Breast epithelium (tissue), 4 donors: ENCODE measurements at regions not wholly inside any gene's neighbourhood (a gene's known extent, or its start where the extent isn't known, plus 50 kb on each side); places are given as distances from the start of the nearest gene placed in this dataset.

ENCODE experiments used
- DNase-seq, 2 donors: peaks; one replicate each; pipeline ENCODE4 v3.0.0-alpha.2; 2019; ENCODE audit warnings: low spot score in 2 of 2
- H3K27ac ChIP-seq, 2 donors: fragments of 200-600 bp; sonication (generic) in 1 of 2; one replicate each; pipeline ENCODE4 v1.5.1; 2016 to 2019; ENCODE audit warnings: mild to moderate bottlenecking in 1 of 2
- H3K27me3 ChIP-seq, 2 donors: fragments of 200-600 bp; sonication (generic) in 1 of 2; one replicate each; pipeline versions ENCODE4 v1.5.1 to v1.6.0; 2017 to 2019; ENCODE audit warnings: control low read depth in 1 of 2, mild to moderate bottlenecking in 1 of 2
- H3K36me3 ChIP-seq: fragments of 200-600 bp; one replicate; pipeline ENCODE4 v1.5.1; 2019
- H3K4me1 ChIP-seq, 2 donors: fragments of 200-600 bp; sonication (generic); one replicate each; pipeline ENCODE4 v1.5.1; 2016 to 2019; ENCODE audit warnings: control low read depth in 1 of 2
- H3K4me3 ChIP-seq, 3 donors: fragments of 200-600 bp; sonication (generic); 1 replicate in 2 of 3; 2 replicates in 1 of 3; pipeline ENCODE4 v1.5.1; 2016 to 2019; ENCODE audit warnings: mild to moderate bottlenecking in 3 of 3, moderate library complexity in 2 of 3
- H3K9me3 ChIP-seq, 2 donors: fragments of 200-600 bp; sonication (generic) in 1 of 2; one replicate each; pipeline ENCODE4 v1.5.1; 2016 to 2019; ENCODE audit warnings: control low read depth in 1 of 2
- CTCF ChIP-seq, 3 donors: fragments of 450-650 bp; IDR thresholded peaks; one replicate each; pipeline ENCODE4 v1.5.1; 2016 to 2017; ENCODE audit warnings: antibody characterized with exemption in 3 of 3, mild to moderate bottlenecking in 3 of 3, moderate library complexity in 3 of 3
- POLR2A ChIP-seq: fragments of 450-650 bp; IDR thresholded peaks from one replicate; pipeline ENCODE4 v1.6.1; 2016; ENCODE audit warnings: antibody characterized with exemption, mild to moderate bottlenecking, moderate library complexity
- POLR2AphosphoS5 ChIP-seq, 3 donors: sonication (generic); formaldehyde crosslinking; IDR thresholded peaks; one replicate each; pipeline ENCODE4 v1.6.1; 2017; ENCODE audit warnings: antibody characterized with exemption in 3 of 3
- intact Hi-C: fragments of 100-400 bp; cut with DNase I; formaldehyde crosslinking; loops from one replicate; pipeline ENCODE4 v1.15.1; 2023; ENCODE audit warnings: low total_unique reads

GRCh38 chr4:54946741-54947140, 178.7 kb downstream of the KDR start:
- Histone ChIP-seq H3K9me3 (peaks cover 0 to 3% of the 10 kb centered on the region in 2 donors), H3K27me3 (no peaks in the 10 kb centered on the region), H3K27ac (no peak overlapping the region), H3K4me1 (no peaks in the 10 kb centered on the region), H3K36me3 (no peaks in the 10 kb centered on the region), H3K4me3 (no peak overlapping the region)
- no peak for DNase-seq
- TF ChIP-seq CTCF (IDR thresholded peaks at IDR 0.05) (no peak), POLR2A (no peak), POLR2AphosphoS5 (IDR thresholded peaks at IDR 0.05) (no peak)
- intact Hi-C loops: no loop called here

GRCh38 chr4:54945838-54946237, 179.6 kb downstream of the KDR start:
- DNase-seq: no peak
- no peaks in the 10 kb centered on the region for H3K4me1 ChIP-seq
- intact Hi-C loops: no loop called here
- no peaks in the 10 kb centered on the region for H3K27me3 ChIP-seq
- H3K36me3 ChIP-seq: no peaks in the 10 kb centered on the region
- no peak overlapping the region for H3K27ac ChIP-seq
- H3K9me3 ChIP-seq: no peaks in the 10 kb centered on the region
- H3K4me3 ChIP-seq: no peak overlapping the region
- TF ChIP-seq POLR2AphosphoS5 (IDR thresholded peaks at IDR 0.05) (no peak), CTCF (IDR thresholded peaks at IDR 0.05) (no peak), POLR2A (no peak)

- Histone ChIP-seq H3K27me3 (no peaks in the 10 kb centered on the region), H3K36me3 (no peaks in the 10 kb centered on the region), H3K4me1 (no peaks in the 10 kb centered on the region), H3K9me3 (no peaks in the 10 kb centered on the region), H3K4me3 (no peak overlapping the region), H3K27ac (no peak overlapping the region)
- DNase-seq: no peak
- TF ChIP-seq CTCF (IDR thresholded peaks at IDR 0.05) (no peak), POLR2A (no peak), POLR2AphosphoS5 (IDR thresholded peaks at IDR 0.05) (no peak)
- intact Hi-C loops: loop anchor here (5.0 kb wide), 1 partner anchor 1220 kb away; no protein-coding TSS in a partner anchor
Measured at GRCh38 chr4:54942721-54943120, 182.7 kb downstream of the KDR start.

- no peak for TF ChIP-seq POLR2AphosphoS5 (IDR thresholded peaks at IDR 0.05)
- no peak for TF ChIP-seq POLR2A
- no peak for TF ChIP-seq CTCF (IDR thresholded peaks at IDR 0.05)
- no peaks in the 10 kb centered on the region for H3K27me3 ChIP-seq
- no peak for DNase-seq
Measured at GRCh38 chr4:54941994-54942552, 183.3 kb downstream of the KDR start.

GRCh38 chr4:54940996-54941865, 184.2 kb downstream of the KDR start:
- H3K27me3 ChIP-seq: no peaks in the 10 kb centered on the region
- intact Hi-C loops: loop anchor here (5.0 kb wide), 1 partner anchor 1221 kb away; no protein-coding TSS in a partner anchor
- H3K4me3 ChIP-seq: no peak overlapping the region
- H3K27ac ChIP-seq: no peak overlapping the region
- H3K9me3 ChIP-seq: no peaks in the 10 kb centered on the region
- no peaks in the 10 kb centered on the region for H3K36me3 ChIP-seq
- no peak for DNase-seq
- TF ChIP-seq POLR2A (no peak), POLR2AphosphoS5 (IDR thresholded peaks at IDR 0.05) (no peak), CTCF (IDR thresholded peaks at IDR 0.05) (no peak)
- no peaks in the 10 kb centered on the region for H3K4me1 ChIP-seq

More at GRCh38 chr4:54941994-54942552, 183.3 kb downstream of the KDR start:
- Histone ChIP-seq H3K36me3 (no peaks in the 10 kb centered on the region), H3K9me3 (no peaks in the 10 kb centered on the region), H3K27ac (no peak overlapping the region), H3K4me1 (no peaks in the 10 kb centered on the region), H3K4me3 (no peak overlapping the region)
- intact Hi-C loops: loop anchor here (5.0 kb wide), 1 partner anchor 1220 kb away; no protein-coding TSS in a partner anchor
